H1 (cell line): ENCODE measurements at regions not wholly inside any gene's neighbourhood (a gene's known extent, or its start where the extent isn't known, plus 50 kb on each side); places are given as distances from the start of the nearest gene placed in this dataset.

Source experiments
- EP300 ChIP-seq, 2 experiments: IDR thresholded peaks; 1 replicate in 1 of 2; 2 replicates in 1 of 2; pipeline ENCODE4 v1.6.1; 2011 to 2012; ENCODE audit warnings: low read depth in 2 of 2, low read length in 2 of 2, mild to moderate bottlenecking in 2 of 2, borderline replicate concordance in 1 of 2, inconsistent platforms in 1 of 2, moderate library complexity in 1 of 2
- KDM5A ChIP-seq: fragments of 200-600 bp; IDR thresholded peaks from 2 replicates; pipeline ENCODE4 v1.7.1; 2012; ENCODE audit warnings: mild to moderate bottlenecking, low read length, inconsistent platforms, mixed read lengths
- NRF1 ChIP-seq: IDR thresholded peaks from 2 replicates; pipeline ENCODE4 v1.6.1; 2011; ENCODE audit warnings: mild to moderate bottlenecking, low read depth, low read length, improper control_type of control experiment
- RXRA ChIP-seq: IDR thresholded peaks from 2 replicates; pipeline ENCODE4 v1.6.1; 2011; ENCODE audit warnings: low read depth, mild to moderate bottlenecking, low read length, moderate library complexity; ENCODE audit not compliant: insufficient read depth
- TF ChIP-seq, protein P1 (sequence below): IDR thresholded peaks from 2 replicates; pipeline ENCODE4 v1.6.1; 2012; ENCODE audit warnings: low read length, inconsistent platforms

DNA sequence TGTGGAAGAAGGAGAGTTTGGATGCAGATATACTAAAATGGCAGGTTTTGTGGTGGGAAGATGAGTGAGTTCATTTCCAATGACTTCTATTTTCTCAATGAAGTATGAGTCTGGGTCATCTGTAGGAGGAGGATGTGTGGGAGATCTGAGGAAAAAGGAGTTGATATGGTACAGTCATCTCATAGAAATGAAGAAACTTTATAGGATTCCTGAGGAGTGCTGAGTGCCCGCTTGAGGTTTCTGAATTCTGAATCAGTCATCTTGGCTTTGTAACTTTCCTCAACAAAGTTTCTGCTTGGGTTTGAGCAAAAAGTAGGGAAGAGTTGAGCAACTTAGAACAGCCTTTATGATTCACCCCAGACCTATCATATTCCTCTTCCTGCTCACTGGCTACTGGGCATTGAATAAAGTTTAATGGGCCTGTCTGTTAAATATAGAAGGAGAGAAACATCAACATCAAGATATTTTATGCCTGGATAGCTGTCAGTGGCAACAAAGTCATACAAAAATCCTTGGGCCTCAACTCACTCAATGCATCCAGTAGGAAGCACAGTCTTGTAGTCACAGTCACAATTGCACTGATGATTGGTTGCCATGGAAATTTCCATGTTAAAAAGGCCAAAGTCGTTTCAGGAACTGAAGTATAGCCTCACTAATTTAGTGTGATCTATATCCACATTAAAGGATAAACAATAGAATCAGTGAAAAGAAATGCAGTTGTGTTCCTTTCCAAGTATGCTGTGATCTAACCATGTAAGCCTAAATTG, 284.7 kb downstream of the DUSP6 start (continued):
- TF ChIP-seq RXRA (no peak), KDM5A (no peak), NRF1 (no peak), EP300 (IDR thresholded peaks at IDR 0.05; ENCODE audit: borderline replicate concordance in 1 of 2, low read depth in 2 of 2, low read length in 2 of 2) (no peak)
- TF ChIP-seq, protein P1, sequence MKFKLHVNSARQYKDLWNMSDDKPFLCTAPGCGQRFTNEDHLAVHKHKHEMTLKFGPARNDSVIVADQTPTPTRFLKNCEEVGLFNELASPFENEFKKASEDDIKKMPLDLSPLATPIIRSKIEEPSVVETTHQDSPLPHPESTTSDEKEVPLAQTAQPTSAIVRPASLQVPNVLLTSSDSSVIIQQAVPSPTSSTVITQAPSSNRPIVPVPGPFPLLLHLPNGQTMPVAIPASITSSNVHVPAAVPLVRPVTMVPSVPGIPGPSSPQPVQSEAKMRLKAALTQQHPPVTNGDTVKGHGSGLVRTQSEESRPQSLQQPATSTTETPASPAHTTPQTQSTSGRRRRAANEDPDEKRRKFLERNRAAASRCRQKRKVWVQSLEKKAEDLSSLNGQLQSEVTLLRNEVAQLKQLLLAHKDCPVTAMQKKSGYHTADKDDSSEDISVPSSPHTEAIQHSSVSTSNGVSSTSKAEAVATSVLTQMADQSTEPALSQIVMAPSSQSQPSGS: no peak
